DMS 273 (cell line): ENCODE measurements at regions not wholly inside any gene's neighbourhood (a gene's known extent, or its start where the extent isn't known, plus 50 kb on each side); places are given as distances from the start of the nearest gene placed in this dataset.

ENCODE experiments used
- DNase-seq: peaks from one replicate; lab custom pipeline; 2025; ENCODE audit not compliant: unreplicated experiment; lab: John Stamatoyannopoulos, UW

DNA sequence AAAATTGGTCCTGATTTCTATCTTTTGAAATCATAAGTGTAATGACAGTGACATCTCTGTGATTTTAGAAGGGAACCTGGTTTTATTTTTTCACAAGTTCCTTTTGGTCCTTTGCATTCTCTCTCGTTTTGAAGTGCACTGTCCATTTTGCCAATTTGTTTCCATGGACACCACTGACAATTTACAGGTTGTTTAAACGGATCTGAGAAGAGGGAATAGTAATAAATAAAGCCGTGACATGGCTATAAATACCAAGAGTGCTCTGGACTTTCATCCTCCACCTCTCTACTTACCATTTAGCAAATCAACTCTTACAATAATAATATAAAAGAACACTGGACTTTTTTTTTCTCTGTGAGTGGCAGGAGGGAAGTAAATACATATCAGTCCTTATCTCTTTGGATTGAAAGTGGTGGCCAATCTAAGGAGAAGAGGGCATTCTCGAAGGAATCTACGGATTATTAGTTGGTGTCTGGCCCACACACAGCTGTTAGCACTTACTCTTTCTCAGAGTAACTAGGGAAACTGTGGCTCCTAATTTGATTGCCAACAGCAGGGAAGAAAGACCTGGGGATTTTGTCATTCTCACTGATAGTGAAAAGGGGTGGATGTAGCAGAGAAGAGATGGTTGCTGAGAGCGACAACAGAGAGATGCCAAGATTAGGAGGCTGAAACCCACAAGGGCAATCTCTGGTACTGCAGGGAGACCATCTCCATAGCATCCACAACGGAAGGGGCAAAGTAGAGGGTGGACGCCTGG, 108.7 kb upstream of the FSHR start:
- no peak for DNase-seq

DNA sequence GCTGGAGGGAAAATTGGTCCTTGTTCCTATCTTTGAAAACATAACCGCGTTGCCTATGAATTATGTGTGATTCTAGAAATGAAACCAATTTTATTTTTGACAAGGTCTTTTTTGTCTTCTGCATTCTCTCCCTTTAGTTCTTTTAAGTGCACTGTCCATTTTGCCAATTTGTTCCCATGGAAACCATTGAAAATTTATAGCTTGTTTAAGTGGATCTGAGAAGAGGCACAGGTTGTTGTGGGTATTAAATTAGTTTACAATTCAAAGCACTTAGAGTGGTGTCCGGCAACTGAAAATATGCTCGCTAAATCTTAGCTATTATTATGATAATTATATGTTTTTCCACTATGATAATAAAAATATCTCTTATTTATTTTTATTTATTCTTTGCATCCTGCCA, 107.5 kb upstream of the FSHR start:
- no peak for DNase-seq

DNA sequence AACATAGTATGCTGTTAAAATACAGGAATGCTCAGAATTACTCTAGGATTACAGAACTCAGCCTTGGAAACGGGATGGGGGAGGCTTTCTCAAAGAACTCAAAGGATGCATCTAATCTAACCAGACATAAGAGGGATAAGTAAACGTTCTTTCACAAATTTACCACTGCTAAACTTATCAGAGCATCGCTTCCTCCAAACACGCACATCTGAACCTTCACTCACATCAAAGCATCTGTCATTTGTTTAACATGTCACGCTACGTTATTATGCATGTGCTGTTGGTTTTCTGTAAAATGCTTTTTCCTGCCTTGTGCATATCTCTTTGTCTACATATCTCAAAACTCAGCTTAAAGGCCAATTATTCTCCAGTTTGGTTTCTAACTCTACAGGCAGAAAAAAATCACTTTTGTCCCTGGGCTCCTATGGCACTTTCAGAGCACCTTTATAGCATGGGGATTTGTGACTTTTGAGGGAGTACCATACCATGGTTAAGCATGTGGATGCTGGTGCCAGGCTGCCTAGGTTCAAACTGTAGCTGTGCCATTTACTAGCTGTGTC, 106.7 kb upstream of the FSHR start:
- no peak for DNase-seq

DNA sequence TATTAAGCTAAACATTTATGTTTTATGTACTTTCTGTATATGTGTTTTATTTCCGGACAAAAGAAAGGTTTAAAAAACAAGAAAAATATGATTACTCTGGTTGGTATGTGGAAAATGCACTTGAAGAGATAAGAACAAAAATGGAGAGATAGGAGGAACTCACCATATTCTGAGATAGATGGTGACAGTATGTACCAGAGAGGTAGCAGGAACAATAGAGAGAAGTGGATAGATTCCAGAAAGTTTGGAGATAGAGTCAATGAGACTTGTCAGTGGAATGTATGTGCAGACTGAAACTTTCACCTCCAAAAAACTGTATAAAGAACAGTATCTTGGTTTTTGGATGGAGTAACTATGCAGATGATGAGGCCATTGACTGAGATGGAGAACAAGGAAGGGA, 105.6 kb upstream of the FSHR start:
- no peak for DNase-seq

DNA sequence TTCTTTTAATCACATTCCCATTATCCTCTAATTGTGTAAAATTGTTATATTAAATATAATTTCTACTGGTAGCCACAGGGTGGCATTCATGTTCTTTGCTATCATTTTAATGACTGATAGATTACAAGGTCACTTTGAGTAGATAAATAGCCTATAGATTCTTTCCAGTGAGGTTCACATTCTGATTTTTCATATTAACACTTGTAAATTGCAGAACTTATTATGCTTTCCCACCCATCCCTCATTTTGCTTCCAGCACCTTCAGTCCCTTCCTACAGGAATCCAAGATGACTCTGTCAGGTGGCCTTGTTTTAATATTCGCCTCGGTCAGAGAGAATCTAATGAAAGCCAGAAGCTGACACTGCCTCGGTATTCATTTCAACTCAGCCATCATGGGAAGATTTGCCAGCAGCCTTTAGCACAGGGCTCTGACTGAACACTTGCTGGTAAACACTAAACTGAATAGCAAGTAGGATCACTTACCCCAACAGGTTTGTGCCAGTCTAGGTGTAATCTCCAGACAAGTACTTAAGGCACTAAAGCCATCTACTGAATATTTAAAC, 101.2 kb upstream of the FSHR start:
- DNase-seq = no peak

DNA sequence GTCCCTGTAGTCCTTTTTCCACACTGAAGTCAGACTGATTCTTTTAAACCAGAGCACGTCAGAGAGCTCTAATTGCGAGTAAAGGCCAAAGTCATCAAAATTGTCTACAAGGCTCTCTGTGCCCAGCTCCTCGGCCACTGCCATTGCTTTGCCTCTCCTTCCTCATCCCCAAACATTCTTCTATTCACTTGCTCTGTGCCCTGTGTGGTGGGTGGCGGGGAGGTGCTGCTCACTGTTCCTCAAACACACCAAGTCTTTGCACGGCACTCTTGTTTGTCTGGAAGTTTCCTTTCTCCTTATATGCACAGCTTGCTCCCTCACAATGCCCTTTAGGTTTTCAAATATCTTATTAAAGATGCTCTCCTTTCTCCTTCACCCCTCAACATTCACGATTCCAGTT, 100.1 kb upstream of the FSHR start:
- DNase-seq = no peak

DNA sequence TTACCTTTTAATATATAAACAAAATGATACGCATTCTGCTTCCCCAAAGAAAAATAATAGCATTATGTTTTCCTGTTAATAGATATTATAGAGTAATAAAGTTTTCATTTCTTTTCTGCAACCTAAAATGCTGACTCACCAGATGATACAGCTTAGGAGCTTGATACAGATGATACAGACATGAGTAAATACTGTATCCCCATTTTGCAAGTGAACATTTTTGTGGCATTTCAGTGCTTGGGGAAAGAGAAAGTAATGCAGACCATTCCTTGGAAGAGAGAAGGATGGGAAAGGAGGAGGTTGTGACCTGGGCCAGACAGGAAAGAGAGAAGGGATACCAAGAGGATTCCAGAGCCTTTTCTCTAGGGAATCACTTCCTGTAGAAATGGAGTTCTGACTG, 97.5 kb upstream of the FSHR start:
- DNase-seq = no peak

DNA sequence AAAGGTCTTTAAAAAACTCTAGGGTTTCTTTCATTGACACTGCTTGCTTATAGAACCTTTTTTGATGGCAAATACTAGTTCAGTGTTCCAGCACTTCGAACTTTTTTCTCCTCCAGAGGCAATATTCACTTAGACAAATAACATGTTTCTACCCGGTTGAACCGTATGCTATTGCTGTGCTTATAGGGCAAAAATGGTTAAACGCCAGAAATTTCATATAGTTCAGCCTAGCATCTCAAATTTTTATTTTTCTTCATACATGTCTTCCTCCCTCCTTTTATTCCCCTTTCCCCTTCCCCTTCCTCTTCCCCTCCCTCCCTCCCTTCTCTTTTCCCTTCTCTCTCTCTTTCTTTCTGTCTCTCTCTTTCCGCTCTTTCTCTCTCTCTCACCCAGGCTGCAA, 96.9 kb upstream of the FSHR start:
- no peak for DNase-seq

DNA sequence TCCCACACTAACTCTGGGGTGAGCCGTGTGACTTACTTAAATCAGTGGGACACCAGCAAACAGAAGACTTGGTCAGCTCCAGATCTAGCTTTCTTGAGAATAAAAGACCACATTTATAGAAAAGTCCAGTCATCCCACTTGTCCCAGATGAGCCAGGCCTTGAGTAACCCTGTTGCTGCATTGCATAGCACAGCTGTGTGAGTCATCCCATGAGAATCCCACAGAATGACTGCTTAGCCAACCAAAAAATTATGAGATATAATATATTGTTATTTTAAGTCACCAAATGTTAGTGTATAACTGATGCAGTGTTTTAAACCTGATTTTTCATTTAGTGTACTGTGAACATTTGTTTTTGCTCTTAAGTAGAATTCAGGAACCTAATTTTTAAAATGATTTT, 94.2 kb upstream of the FSHR start:
- DNase-seq = no peak

DNA sequence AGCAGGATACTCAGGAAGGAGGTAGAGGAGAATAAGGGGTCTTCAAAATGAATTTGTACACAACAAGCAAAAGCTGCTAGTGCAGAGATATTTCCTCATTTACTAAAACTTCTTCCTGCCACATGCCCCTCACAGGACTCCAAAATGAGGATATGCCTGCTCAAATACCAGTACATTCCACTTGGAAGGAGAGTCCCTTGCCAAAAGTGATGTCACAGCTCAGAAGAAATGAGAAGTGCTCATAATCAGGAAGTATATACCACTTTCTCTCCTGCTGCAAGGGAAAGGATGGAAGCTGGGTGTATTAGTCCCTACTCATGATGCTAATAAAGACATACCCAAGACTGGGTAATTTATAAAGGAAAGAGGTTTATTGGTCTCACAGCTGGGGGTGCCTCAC, 87.7 kb upstream of the FSHR start:
- no peak for DNase-seq

DNA sequence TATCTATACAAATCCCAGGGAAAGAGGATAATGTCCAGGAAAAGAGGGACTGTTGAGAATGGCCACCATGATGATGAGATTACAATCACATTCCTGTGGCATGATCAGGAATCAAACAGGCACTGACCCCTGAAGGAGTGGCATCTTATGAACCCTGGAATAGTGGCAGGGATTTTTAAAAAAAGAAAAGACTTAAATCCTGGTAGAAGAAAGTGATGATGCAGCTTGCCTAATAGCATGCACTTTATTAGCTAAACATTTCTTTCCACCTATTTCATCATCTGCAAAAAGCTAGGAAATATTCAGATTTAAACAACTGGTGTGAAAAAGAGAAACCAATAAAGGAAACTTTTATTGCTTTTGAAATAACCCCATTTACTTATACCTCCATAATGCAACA, 87.2 kb upstream of the FSHR start:
- no peak for DNase-seq

DNA sequence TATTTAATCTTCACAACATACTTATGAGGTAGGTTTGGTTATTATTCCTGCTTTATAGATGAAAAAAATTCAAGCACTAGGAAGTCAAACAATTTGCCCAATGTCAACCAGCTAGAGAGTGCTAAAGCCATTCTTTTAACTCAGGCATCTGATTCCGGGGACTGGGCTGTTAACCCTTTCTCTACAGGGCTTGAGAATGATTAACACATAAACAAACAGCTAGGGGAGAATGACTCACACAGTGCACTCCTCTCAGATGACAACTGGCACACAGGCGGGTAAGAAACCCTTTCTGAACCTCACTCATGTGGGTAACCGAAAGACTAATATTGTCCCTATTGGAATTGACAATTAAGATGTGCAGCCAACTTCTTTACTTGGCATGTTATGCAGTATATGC, 86.3 kb upstream of the FSHR start:
- DNase-seq = no peak

DNA sequence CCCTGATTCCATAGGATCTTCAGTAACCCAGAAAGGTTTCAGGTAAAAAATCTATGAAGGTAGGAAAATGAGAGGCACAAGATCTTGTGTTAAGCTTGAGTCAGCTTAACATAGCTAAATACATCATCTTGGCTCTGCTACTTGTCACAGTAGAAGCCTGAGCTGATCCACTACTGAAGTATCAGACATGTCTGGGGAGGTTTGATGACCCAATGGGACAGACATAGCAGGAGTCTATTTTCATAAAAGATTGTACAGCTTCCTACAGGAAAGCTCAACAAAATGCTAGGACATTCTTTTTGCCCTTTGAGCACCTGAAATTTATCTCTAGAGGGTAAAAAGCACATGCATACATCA, 84.3 kb upstream of the FSHR start:
- no peak for DNase-seq

DNA sequence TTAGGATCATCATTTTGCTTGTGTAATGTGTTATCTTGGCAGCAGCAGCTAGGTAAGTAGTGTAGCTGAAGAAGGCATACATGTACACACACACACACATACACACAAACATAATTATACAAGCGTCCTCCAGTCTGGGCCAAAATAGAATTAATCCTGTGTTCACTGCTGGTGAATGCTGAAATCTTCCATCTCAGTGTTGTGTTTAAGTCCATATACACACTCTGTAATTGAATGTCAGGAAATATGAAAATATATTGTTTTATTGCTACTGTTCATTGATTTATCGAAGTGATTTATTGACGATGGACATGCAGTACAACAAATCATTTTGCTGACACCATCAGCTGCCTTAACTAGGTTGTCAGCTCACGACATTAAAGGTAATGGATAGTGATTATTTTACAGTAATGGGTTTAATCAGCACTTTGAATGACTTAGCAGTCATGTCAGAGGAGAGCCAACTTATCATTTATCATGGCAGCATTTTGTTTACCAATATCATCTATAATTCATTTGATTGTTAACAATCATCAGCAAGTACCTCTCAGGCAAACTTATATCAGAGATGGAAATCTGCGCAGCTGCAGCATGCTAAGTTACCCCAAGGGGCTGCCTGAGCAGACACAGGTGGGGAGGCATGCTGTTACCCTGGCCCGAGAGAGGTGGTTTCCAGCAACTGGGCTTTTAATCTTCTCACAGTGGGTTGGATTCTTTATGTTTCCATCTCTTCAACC, 83.7 kb upstream of the FSHR start:
- no peak for DNase-seq

DNA sequence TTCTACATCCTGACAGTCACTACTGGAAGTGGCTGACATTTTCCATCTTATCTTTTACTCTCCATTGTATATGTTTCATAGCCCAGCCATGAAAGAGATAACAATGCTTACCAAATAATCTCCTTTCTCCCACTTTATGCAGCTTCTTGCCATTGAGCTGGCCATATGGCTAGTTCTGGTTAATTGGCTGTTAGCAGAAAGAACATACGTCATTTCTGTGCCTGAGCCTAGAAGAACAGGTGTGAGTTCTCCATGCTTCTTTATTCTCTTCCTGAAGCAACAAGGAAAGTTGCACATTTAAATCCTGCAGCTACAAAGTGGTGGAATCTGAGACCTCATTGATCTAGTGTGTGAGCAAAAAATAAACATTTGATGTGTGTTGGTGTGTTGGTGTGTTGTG, 82.0 kb upstream of the FSHR start:
- no peak for DNase-seq

DNA sequence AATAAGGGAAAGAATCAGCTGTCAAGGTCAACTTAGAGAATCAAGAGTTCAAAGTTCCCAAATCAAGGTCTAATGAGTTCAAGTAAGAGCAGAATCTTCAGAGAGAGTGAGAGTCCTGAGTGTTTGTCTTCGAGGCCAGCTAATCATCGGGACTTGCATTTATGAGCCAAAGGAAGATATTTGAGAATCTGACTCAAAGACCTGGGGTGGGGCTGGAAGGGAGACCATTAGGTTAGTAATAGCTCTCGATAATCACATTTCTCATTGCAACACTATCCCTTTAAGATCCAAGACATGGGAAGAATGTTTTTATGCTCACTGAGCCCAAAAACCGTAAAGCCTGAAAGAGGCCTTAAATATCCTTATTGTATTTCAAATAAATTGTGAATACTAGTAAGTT, 72.0 kb upstream of the FSHR start:
- no peak for DNase-seq

DNA sequence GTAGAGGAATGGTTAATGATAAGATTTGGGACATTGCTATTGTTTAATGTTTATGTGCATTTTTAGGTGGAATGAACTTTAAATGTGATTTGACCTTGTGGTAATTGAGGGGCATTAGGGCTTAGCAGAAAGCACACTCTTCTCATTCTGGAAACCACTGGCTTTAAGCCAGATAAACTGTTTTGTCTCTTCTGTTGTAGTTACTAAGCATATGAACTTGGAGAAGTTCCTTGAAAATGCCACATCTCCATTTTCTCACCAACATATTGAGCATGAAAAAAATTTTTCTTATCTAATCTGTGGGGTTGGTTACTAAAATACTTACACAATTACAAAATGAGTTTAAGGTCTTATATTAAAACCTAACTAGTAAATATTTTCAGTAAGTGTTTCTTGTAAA, 70.8 kb upstream of the FSHR start:
- no peak for DNase-seq

DNA sequence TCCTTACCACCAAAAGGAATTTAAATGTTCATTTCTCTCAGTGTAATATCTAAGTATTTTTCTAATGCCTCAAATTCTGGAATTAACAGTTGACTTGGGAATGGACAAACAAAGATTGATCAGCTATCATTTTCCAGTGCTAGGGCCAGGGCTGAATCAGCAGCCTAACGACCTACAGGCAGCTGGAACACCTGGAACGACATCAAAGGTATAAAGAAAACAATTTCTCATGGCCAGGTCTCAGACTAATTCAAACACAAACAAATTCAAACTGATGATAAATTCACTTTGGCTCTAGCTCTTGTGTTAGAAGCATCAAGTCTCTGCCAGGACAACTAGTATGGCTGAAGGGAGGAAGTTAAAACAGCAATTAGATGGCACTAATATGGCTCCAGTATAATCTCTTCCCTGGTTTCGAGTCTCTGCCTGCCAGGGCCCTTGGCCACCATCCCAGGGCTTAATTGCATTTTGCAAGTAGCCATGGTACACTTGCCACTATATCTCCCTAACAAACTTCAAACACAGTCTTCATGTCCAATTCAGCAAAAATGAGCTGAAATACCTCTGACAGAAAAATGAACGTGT, 70.2 kb upstream of the FSHR start:
- DNase-seq = no peak

DNA sequence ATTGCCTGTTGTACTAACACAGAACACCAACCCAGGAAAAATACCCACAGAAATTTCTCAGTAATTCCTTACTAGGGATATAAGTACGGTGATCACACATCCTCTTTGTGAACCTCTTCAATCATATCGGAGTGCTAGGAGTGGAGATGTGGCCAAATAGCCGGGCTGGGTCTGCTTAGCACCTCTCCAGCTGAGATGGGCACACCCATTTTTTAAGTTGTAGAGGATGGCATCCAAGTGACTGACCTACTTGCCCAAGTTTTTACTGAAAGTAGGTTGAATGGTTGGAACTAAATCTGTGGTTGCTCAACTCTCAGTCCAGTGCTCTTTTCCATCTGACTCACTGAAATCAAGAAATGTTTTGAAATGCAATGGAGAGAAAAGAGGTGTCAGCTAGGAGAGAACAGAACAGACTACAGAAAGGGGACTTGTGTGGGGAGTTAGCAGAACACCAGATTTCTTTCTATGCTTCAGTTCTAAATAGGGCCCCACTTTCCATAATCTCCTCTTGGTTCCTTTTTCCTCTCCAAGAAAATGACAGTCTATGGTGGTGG, 68.7 kb upstream of the FSHR start:
- no peak for DNase-seq

DNA sequence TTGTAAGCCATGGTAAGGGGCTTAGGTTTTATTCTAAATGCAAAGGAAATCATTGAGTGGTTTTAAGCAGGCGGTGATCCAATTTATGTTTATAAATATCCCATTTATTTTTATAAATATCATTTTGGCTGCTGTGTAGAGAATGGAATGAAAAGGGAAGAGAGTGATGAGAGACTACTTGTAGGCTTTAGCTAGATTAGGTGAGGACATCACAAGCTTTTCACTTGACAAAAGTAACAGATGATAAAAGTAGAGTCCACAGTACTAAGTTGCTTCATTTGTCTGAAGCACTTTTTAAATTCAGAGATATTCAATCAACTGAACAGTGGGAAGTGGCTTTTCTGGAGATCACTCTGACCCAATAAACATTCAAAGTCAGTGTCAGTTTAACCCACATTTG, 65.4 kb upstream of the FSHR start:
- no peak for DNase-seq

DNA sequence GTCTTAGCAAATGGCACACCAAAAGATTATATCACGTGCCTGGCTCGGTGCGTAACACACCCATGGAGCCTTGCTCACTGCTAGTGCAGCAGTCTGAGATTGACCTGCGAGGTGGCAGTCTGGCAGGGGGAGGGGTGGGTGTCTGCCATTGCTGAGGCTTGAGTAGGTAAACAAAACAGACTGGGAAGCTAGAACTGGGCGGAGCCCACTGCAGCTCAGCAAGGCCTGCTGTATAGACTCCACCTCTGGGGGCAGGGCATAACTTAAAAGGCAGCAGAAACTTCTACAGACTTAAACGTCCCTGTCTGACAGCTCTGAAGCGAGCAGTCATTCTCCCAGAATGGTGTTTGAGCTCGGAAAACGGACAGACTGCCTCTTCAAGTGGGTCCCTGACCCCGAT, 55.9 kb upstream of the FSHR start:
- no peak for DNase-seq

DNA sequence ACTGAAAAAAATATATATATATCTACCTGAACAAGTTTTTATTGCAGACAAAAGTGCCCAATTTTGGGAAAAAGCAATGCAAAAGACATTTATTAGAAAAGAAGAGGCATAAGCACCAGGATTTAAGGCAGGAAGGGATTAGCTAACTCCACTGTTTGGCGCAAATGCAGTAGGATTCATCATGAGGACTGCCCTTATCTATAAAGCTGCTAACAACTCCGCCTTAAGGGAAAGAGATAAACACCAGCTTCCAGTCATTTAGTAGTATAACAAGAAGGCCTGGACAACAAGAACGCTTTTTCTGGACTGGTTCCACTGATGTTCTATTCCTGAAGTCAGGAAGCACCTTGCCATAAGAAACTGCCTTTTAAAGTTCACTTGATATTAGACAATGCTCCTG, 52.9 kb upstream of the FSHR start:
- no peak for DNase-seq
